Smooth muscle cell (in vitro differentiated cells): ENCODE measurements at regions not wholly inside any gene's neighbourhood (a gene's known extent, or its start where the extent isn't known, plus 50 kb on each side); places are given as distances from the start of the nearest gene placed in this dataset.

Experiments
- DNase-seq: peaks from one replicate; lab custom pipeline; 2025; ENCODE audit not compliant: unreplicated experiment; lab: John Stamatoyannopoulos, UW
- H2AFZ ChIP-seq: fragments of 200-600 bp; sonication (generic); 2 replicates; pipeline ENCODE4 v1.6.0; 2016; ENCODE audit warnings: antibody characterized with exemption, low read depth, mild to moderate bottlenecking
- H3F3A ChIP-seq: fragments of 200-600 bp; sonication (generic); 2 replicates; pipeline ENCODE4 v1.6.0; 2017; ENCODE audit warnings: antibody characterized with exemption, low read depth
- H3K27ac ChIP-seq: fragments of 200-600 bp; sonication (generic); 2 replicates; pipeline ENCODE4 v1.5.1; 2016; ENCODE audit warnings: low read depth, mild to moderate bottlenecking
- H3K27me3 ChIP-seq: fragments of 200-600 bp; sonication (generic); 2 replicates; pipeline ENCODE4 v1.6.1; 2016; ENCODE audit warnings: low read depth, mild to moderate bottlenecking
- H3K36me3 ChIP-seq: fragments of 200-600 bp; sonication (generic); 2 replicates; pipeline ENCODE4 v1.5.1; 2016; ENCODE audit warnings: low read depth
- H3K4me1 ChIP-seq: fragments of 200-600 bp; sonication (generic); 2 replicates; pipeline ENCODE4 v1.5.1; 2016; ENCODE audit warnings: low read depth
- H3K4me2 ChIP-seq: fragments of 200-600 bp; sonication (generic); 2 replicates; pipeline ENCODE4 v1.6.0; 2016; ENCODE audit warnings: mild to moderate bottlenecking
- H3K4me3 ChIP-seq: fragments of 200-600 bp; sonication (generic); 2 replicates; pipeline ENCODE4 v1.5.1; 2016; ENCODE audit warnings: mild to moderate bottlenecking
- H3K79me2 ChIP-seq: fragments of 200-600 bp; sonication (generic); 2 replicates; pipeline ENCODE4 v1.6.0; 2016; ENCODE audit warnings: low read depth, mild to moderate bottlenecking
- H3K9ac ChIP-seq: fragments of 200-600 bp; sonication (generic); 2 replicates; pipeline ENCODE4 v1.6.0; 2016; ENCODE audit warnings: low read depth
- H3K9me3 ChIP-seq: fragments of 200-600 bp; sonication (generic); replicated peaks from 2 replicates; pipeline ENCODE4 v1.5.1; 2016; ENCODE audit warnings: low read depth
- H4K20me1 ChIP-seq: fragments of 200-600 bp; sonication (generic); 2 replicates; pipeline ENCODE4 v1.6.0; 2016; ENCODE audit warnings: low read depth
- WGBS: methylation state at CpG from one replicate; pipeline ENCODE4 v1.1.7; 2016; ENCODE audit warnings: low lambda C conversion rate; 5-methylcytosine and 5-hydroxymethylcytosine counted together
- TF ChIP-seq, protein P1 (sequence below): fragments of 200-600 bp; sonication (generic); IDR thresholded peaks from 2 replicates; pipeline ENCODE4 v1.5.1; 2017; ENCODE audit warnings: borderline replicate concordance, mild to moderate bottlenecking, antibody characterized with exemption; ENCODE audit not compliant: insufficient read depth, poor library complexity, severe bottlenecking

DNA sequence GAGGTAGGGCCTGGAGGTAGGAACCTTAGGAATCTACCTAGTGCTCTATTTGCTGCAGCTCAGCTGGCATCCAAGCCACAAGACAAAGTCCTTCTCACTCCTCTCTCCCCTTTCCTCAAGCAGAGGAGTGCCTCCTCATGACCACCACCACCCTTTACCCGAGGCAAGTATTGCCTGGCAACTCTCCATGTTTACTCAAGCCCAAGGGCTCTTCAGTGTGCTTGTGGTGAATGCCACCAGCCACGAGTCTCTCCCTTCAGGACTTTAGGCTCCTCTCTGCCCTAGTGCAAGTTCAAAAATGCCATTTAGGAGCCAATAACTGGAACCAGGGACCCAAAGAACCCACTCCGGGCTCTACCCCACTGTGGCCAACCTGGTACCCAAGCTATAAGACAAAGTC lies 514.5 kb upstream of the RGMB start:
- DNase-seq = no peak
- H3K36me3 ChIP-seq = no peaks in the 10 kb centered on the region
- H3K27ac ChIP-seq = no peak overlapping the region
- no peaks in the 10 kb centered on the region for H3K4me1 ChIP-seq
- no peaks in the 10 kb centered on the region for H3F3A ChIP-seq
- H3K9me3 ChIP-seq = no peaks in the 10 kb centered on the region
- H3K79me2 ChIP-seq = no peaks in the 10 kb centered on the region
- TF ChIP-seq, protein P1, sequence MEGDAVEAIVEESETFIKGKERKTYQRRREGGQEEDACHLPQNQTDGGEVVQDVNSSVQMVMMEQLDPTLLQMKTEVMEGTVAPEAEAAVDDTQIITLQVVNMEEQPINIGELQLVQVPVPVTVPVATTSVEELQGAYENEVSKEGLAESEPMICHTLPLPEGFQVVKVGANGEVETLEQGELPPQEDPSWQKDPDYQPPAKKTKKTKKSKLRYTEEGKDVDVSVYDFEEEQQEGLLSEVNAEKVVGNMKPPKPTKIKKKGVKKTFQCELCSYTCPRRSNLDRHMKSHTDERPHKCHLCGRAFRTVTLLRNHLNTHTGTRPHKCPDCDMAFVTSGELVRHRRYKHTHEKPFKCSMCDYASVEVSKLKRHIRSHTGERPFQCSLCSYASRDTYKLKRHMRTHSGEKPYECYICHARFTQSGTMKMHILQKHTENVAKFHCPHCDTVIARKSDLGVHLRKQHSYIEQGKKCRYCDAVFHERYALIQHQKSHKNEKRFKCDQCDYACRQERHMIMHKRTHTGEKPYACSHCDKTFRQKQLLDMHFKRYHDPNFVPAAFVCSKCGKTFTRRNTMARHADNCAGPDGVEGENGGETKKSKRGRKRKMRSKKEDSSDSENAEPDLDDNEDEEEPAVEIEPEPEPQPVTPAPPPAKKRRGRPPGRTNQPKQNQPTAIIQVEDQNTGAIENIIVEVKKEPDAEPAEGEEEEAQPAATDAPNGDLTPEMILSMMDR = no peak
- H3K9ac ChIP-seq = no peak overlapping the region
- no peaks in the 10 kb centered on the region for H3K27me3 ChIP-seq
- no peak overlapping the region for H3K4me2 ChIP-seq
- no peak overlapping the region for H2AFZ ChIP-seq
- H3K4me3 ChIP-seq = no peak overlapping the region
- H4K20me1 ChIP-seq = no peaks in the 10 kb centered on the region
- WGBS = 90% methylated on average over 3 of the region's 3 CpGs

- Histone ChIP-seq H2AFZ (no peak overlapping the region), H3K36me3 (no peaks in the 10 kb centered on the region), H3F3A (no peaks in the 10 kb centered on the region), H3K79me2 (no peaks in the 10 kb centered on the region), H3K9me3 (no peaks in the 10 kb centered on the region), H3K27ac (no peak overlapping the region), H3K4me2 (no peak overlapping the region), H3K4me1 (no peaks in the 10 kb centered on the region), H3K9ac (no peak overlapping the region), H3K27me3 (no peaks in the 10 kb centered on the region), H4K20me1 (no peaks in the 10 kb centered on the region), H3K4me3 (no peak overlapping the region)
- no peak for DNase-seq
- 92% methylated on average over 3 of the region's 3 CpGs for WGBS
- TF ChIP-seq, protein P1 = no peak
These were observed 513.9 kb upstream of the RGMB start for GRCh38 chr5:98259595-98259994.

GRCh38 chr5:98263084-98263483 lies 510.4 kb upstream of the RGMB start:
- no peak overlapping the region for H3K4me3 ChIP-seq
- H3K79me2 ChIP-seq = no peaks in the 10 kb centered on the region
- H3K4me1 ChIP-seq = no peaks in the 10 kb centered on the region
- H3K9me3 ChIP-seq = no peaks in the 10 kb centered on the region
- no peaks in the 10 kb centered on the region for H3K36me3 ChIP-seq
- H3K27me3 ChIP-seq = no peaks in the 10 kb centered on the region
- no peak overlapping the region for H3K9ac ChIP-seq
- no peak overlapping the region for H3K4me2 ChIP-seq
- no peaks in the 10 kb centered on the region for H4K20me1 ChIP-seq
- 93% methylated on average over 2 of the region's 2 CpGs for WGBS
- no peak overlapping the region for H3K27ac ChIP-seq
- no peak for DNase-seq
- H2AFZ ChIP-seq = peak overlapping the region; percentile 65
- TF ChIP-seq, protein P1 = no peak
- no peaks in the 10 kb centered on the region for H3F3A ChIP-seq

- Histone ChIP-seq H3K4me1 (no peaks in the 10 kb centered on the region), H3K36me3 (no peaks in the 10 kb centered on the region), H3K79me2 (no peaks in the 10 kb centered on the region), H3K4me3 (no peak overlapping the region), H4K20me1 (no peaks in the 10 kb centered on the region), H3K27me3 (no peaks in the 10 kb centered on the region), H3F3A (no peaks in the 10 kb centered on the region), H2AFZ (no peak overlapping the region), H3K4me2 (no peak overlapping the region), H3K9me3 (no peaks in the 10 kb centered on the region), H3K27ac (no peak overlapping the region), H3K9ac (no peak overlapping the region)
- 97% methylated on average over 7 of the region's 7 CpGs for WGBS
- no peak for DNase-seq
- TF ChIP-seq, protein P1 = no peak
These were observed 505.2 kb upstream of the RGMB start for GRCh38 chr5:98268162-98268860.
